Astrocyte of the cerebellum (primary cell): ENCODE measurements at regions not wholly inside any gene's neighbourhood (a gene's known extent, or its start where the extent isn't known, plus 50 kb on each side); places are given as distances from the start of the nearest gene placed in this dataset.

Experiments used
- DNase-seq: peaks from one replicate; pipeline ENCODE4 v3.0.0-alpha.2; 2011; ENCODE audit warnings: low read depth
- H3K4me3 ChIP-seq: 2 replicates; pipeline ENCODE4 v1.5.1; 2011; ENCODE audit warnings: mild to moderate bottlenecking, low read depth, low read length, moderate library complexity
- CTCF ChIP-seq: IDR thresholded peaks from 2 replicates; pipeline ENCODE4 v1.5.1; 2012; ENCODE audit warnings: low read length, low read depth, moderate library complexity, mild to moderate bottlenecking; ENCODE audit errors: missing control alignments
- in situ Hi-C: cut with HindIII; loops from 2 replicates; pipeline ENCODE4 v1.10.0; 2017; ENCODE audit warnings: low sequenced_read_pairs

- H3K4me3 ChIP-seq = no peak overlapping the region
- in situ Hi-C loops = no loop called here
- TF ChIP-seq CTCF = no peak
- DNase-seq = no peak
Observed at GRCh38 chr4:140256941-140257340, 103.0 kb upstream of the MAML3 start.

GRCh38 chr4:140256335-140256734, 102.4 kb upstream of the MAML3 start:
- no peak overlapping the region for H3K4me3 ChIP-seq
- DNase-seq = no peak
- TF ChIP-seq CTCF = no peak
- in situ Hi-C loops = no loop called here

- no peak overlapping the region for H3K4me3 ChIP-seq
- no peak for DNase-seq
- in situ Hi-C loops = no loop called here
- TF ChIP-seq CTCF = no peak
Observed at GRCh38 chr4:140255927-140256326, 101.9 kb upstream of the MAML3 start.

GRCh38 chr4:140255467-140255866, 101.5 kb upstream of the MAML3 start:
- no peak overlapping the region for H3K4me3 ChIP-seq
- in situ Hi-C loops = no loop called here
- no peak for TF ChIP-seq CTCF
- DNase-seq = no peak

GRCh38 chr4:140254651-140255299, 100.8 kb upstream of the MAML3 start:
- H3K4me3 ChIP-seq = no peak overlapping the region
- in situ Hi-C loops = no loop called here
- TF ChIP-seq CTCF = no peak
- DNase-seq = no peak

- in situ Hi-C loops = no loop called here
- no peak overlapping the region for H3K4me3 ChIP-seq
- TF ChIP-seq CTCF = no peak
- no peak for DNase-seq
Observed at GRCh38 chr4:140253556-140254027, 99.6 kb upstream of the MAML3 start.
